Right ventricle myocardium superior (tissue), 1 donor: ENCODE measurements at regions not wholly inside any gene's neighbourhood (a gene's known extent, or its start where the extent isn't known, plus 50 kb on each side); places are given as distances from the start of the nearest gene placed in this dataset. TPM values are rescaled to one million over a fixed set of nuclear protein-coding genes. Genes with fewer than 3 reads are reported as not detected.
"Not testable (repeated sequence)": the region's sequence is repeated elsewhere in the genome, so short reads cannot be mapped to it uniquely, and the experiment has no call there.

Experiments
- ATAC-seq: fragments of 200-7000 bp; cut with Tn5 transposase; one replicate; pipeline ENCODE4 v1.9.1; 2020; ENCODE audit warnings: mild to moderate bottlenecking; ENCODE audit not compliant: poor library complexity
- DNase-seq: peaks from one replicate; pipeline ENCODE4 v3.0.0-alpha.2; 2020
- intact Hi-C: fragments of 100-400 bp; cut with DNase I; formaldehyde crosslinking; loops from one replicate; pipeline ENCODE4 v1.11.2; 2022
- microRNA-seq: library from miRNA; unstranded; fragments of <30 nt; microRNA quantifications from one replicate; pipeline ENCODE4 v1.2.0, GENCODE V29; 2020
- donor health status: DM: no; HTN: yes; CAD: no; lungs with severe emphysema.

DNA sequence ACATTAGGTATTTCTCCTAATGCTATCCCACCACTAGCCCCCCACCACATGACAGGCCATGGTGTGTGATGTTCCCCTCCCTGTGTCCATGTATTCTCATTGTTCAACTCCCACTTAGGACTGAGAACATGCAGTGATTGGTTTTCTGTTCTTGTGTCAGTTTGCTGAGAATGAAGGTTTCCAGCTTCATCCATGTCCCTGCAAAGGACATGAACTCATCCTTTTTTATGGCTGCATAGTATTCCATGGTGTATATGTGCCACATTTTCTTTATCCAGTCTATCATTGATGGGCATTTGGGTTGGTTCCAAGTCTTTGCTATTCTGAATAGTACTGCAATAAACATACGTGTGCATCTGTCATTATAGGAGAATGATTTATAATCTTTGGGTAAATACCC is 68.4 kb upstream of the RASA1 start:
- ATAC-seq, intact Hi-C loops, DNase-seq: not testable (repeated sequence)

DNA sequence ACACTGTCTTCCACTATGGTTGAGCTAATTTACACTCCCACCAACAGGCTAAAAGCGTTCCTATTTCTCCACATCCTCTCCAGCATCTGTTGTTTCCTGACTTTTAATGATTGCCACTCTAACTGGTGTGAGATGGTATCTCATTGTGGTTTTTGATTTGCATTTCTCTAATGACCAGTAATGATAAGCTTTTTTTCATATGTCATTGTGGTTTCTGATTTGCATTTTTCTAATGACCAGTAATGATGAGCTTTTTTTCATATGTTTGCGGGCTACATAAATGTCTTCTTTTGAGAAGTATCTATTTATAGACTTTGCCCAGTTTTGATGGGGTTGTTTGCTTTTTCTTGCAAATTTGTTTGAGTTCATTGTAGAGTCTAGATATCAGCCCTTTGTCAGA is 68.0 kb upstream of the RASA1 start:
- DNase-seq, intact Hi-C loops: not testable (repeated sequence)

DNA sequence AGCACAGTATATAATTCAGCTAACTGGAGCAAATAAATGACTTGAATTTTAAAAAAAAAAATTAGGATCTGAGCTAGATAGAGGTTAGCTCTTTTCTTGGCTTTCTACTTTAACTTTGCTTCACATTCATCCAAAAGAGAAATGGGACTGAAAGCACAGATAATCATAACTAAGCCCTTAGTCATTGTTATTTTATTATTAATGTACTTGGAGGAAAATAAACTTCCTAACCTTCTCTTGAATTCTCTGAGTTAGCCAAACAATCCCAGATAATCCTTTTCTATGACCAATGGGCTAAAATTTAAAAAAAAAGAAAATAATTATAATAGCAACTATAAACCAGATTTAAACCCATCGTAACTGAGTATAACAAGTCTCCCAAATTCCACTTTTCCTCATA is 57.6 kb upstream of the RASA1 start:
- no peak for DNase-seq
- intact Hi-C loops: no loop called here
- ATAC-seq: no peak

More for the DNA sequence above, 68.0 kb upstream of the RASA1 start:
- not testable (repeated sequence) for ATAC-seq

DNA sequence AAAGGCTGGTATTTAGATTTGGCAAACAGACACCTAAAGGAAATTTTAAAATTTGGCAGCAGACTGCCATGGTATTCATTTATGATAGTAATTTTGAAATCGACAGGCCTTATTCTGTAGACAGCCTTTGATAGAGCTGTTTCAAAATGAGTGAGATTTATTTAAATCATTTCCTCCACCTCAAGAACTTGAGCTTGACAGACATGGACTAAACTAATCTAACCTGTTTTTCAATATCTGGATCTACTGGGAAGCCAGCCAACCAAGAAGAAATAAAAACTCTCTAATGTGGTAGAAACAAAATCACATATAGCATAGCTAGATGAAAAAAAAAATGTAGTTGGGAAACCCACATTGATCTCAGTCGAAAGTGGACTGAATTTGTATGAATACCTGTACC is 56.9 kb upstream of the RASA1 start:
- ATAC-seq: no peak
- DNase-seq: no peak
- intact Hi-C loops: no loop called here

DNA sequence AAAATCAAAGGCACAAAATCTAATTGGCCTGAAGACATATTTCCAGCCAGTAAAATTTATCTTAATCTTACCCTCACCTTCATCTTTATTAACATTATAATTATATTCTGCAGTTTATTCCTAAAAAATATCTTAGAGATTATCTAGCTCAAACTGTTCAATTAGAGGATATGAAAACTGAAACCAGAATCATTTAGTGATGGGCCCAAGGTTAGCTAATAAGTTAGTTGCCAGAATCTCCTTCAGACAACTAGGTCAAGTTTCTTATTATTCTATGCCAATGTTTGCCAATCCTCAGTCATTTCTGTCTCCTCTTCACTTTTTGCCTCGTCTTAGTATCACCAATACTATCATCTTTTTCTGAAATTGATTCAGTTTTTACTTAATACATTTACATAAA is 56.0 kb upstream of the RASA1 start:
- no peak for DNase-seq
- intact Hi-C loops: no loop called here
- ATAC-seq: no peak

DNA sequence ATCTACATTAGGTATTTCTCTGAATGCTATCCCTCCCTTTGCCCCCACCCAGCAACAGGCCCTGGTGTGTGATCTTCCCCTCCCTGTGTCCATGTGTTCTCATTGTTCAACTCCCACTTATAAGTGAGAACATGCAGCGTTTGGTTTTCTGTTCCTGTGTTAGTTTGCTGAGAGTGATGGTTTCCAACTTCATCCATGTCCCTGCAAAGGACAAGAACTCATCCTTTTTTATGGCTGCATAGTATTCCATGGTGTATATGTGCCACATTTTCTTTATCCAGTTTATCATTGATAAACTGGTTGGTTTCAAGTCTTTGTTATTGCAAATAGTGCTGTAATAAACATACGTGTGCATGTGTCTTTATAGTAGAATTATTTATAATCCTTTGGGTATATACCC is 55.5 kb upstream of the RASA1 start:
- intact Hi-C loops, DNase-seq, ATAC-seq: not testable (repeated sequence)

DNA sequence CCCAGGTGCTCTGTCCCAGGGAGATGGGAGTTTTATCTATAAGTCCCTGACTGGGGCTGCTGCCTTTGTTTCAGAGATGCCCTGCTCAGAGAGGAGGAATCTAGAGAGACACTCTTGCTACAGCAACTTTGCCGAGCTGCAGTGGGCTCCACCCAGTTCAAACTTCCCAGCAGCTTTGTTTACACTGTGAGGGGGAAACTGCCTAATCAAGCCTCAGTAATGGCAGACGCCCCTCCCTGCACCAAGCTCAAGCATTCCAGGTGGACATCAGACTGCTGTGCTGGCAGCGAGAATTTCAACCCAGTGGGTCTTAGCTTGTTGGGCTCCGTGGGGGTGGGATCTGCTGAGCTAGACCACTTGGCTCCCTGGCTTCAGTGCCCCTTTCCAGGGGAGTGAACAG is 50.2 kb upstream of the RASA1 start:
- intact Hi-C loops, DNase-seq, ATAC-seq: not testable (repeated sequence)

Small RNAs in the stretch of these regions (microRNA-seq; reads per million reads assigned to microRNA genes)
- gene MIR4280: not detected
